HepG2 (cell line): ENCODE measurements at regions not wholly inside any gene's neighbourhood (a gene's known extent, or its start where the extent isn't known, plus 50 kb on each side); places are given as distances from the start of the nearest gene placed in this dataset.
A peak's percentile ranks its signal among the peaks of the same experiment; 100 is the strongest.

Experiments used
- ATAC-seq: fragments of 200-7000 bp; cut with Tn5 transposase; 3 replicates; pipeline ENCODE4 v1.9.1; 2020; ENCODE audit warnings: mild to moderate bottlenecking, moderate library complexity
- BruUV-seq: library from RNA; stranded (reverse); fragments of 400-500 nt; replicated peaks from 2 replicates; lab custom pipeline; 2021; lab: Mats Ljungman, UMichigan
- CTCF ChIA-PET: fragments of 300-600 bp; formaldehyde crosslinking; extraction: SDS; loops from one replicate; lab custom pipeline; 2021; ENCODE audit warnings: low total read pairs, inconsistent platforms, low intra/inter-chr PET ratio; lab: Yijun Ruan, JAX
- POLR2A ChIA-PET: fragments of 350-600 bp; sonication (Branson Sonifier 250); formaldehyde crosslinking; loops from one replicate; lab custom pipeline; 2020; ENCODE audit warnings: antibody characterized with exemption, inconsistent platforms; lab: Yijun Ruan, JAX
- DNase-seq: peaks from one replicate; pipeline ENCODE4 v3.0.0-alpha.2; 2015; ENCODE audit warnings: low spot score
- FAIRE-seq: peaks from 3 replicates; lab custom pipeline; 2011; peaks lifted over from hg19 to GRCh38; lab: Jason Lieb, UNC
- H2AFZ ChIP-seq: one replicate; pipeline ENCODE4 v1.6.1; 2011; ENCODE audit warnings: low read length, inconsistent platforms
- H3K27ac ChIP-seq: fragments of 300-600 bp; 3 replicates; pipeline ENCODE4 v1.8.0; 2011; ENCODE audit warnings: mixed run types, mild to moderate bottlenecking, mixed read lengths, low read length, inconsistent platforms; ENCODE audit not compliant: insufficient read depth; ENCODE audit errors: extremely low read length
- H3K27me3 ChIP-seq, 2 experiments: fragments of 200-600 bp in 1 of 2; 2 replicates in 1 of 2; 3 replicates in 1 of 2; pipeline versions ENCODE4 v1.6.0 to v1.8.0; 2011; ENCODE audit warnings: low read length in 2 of 2, mild to moderate bottlenecking in 2 of 2, moderate library complexity in 2 of 2, inconsistent platforms in 1 of 2; ENCODE audit not compliant: insufficient read depth in 2 of 2, control insufficient read depth in 1 of 2
- H3K36me3 ChIP-seq, 2 experiments: fragments of 200-600 bp in 1 of 2; replicated peaks in 1 of 2; 2 replicates in 1 of 2; 3 replicates in 1 of 2; pipeline versions ENCODE4 v1.5.1 to v1.8.0; 2011; ENCODE audit warnings: low read length in 2 of 2, inconsistent platforms in 1 of 2; ENCODE audit not compliant: insufficient read depth in 2 of 2, control insufficient read depth in 1 of 2
- H3K4me1 ChIP-seq: 2 replicates; pipeline ENCODE4 v1.5.1; 2012; ENCODE audit warnings: low read length, inconsistent platforms; ENCODE audit not compliant: insufficient read depth
- H3K4me2 ChIP-seq: 2 replicates; pipeline ENCODE4 v1.6.0; 2011; ENCODE audit warnings: low read depth, low read length, inconsistent platforms
- H3K4me3 ChIP-seq, 3 experiments: fragments of 200-600 bp in 1 of 3; sonication (generic), shearing (Covaris generic) in 1 of 3; replicated peaks in 1 of 3; 2 replicates each; pipeline ENCODE4 v1.5.1; 2011 to 2016; ENCODE audit warnings: low read length in 3 of 3, inconsistent platforms in 2 of 3, low read depth in 2 of 3, mild to moderate bottlenecking in 2 of 3, control low read depth in 1 of 3, mixed read lengths in 1 of 3; ENCODE audit not compliant: insufficient read depth in 1 of 3
- H3K79me2 ChIP-seq: one replicate; pipeline ENCODE4 v1.6.1; 2011; ENCODE audit warnings: low read length, inconsistent platforms; ENCODE audit not compliant: insufficient read depth
- H3K9ac ChIP-seq: 2 replicates; pipeline ENCODE4 v1.6.0; 2011; ENCODE audit warnings: mild to moderate bottlenecking, low read depth, low read length, inconsistent platforms; ENCODE audit not compliant: insufficient read depth
- H3K9me3 ChIP-seq: 2 replicates; pipeline ENCODE4 v1.5.1; 2012; ENCODE audit warnings: mild to moderate bottlenecking, low read length
- H4K20me1 ChIP-seq: 2 replicates; pipeline ENCODE4 v1.6.0; 2011; ENCODE audit warnings: inconsistent platforms, mild to moderate bottlenecking, low read length, moderate library complexity; ENCODE audit not compliant: insufficient read depth
- IRF9 ChIP-seq: sonication (generic); formaldehyde crosslinking; IDR thresholded peaks from 2 replicates; pipeline ENCODE4 v1.8.0; 2022; ENCODE audit warnings: missing genetic modification reagents, mild to moderate bottlenecking, borderline replicate concordance
- KLF12 ChIP-seq: sonication (generic); formaldehyde crosslinking; IDR thresholded peaks from 2 replicates; pipeline ENCODE4 v1.4.0; 2020; ENCODE audit warnings: missing genetic modification reagents, borderline replicate concordance
- MEIS2 ChIP-seq: sonication (generic); formaldehyde crosslinking; IDR thresholded peaks from 2 replicates; pipeline ENCODE4 v1.9.0; 2021; ENCODE audit warnings: mild to moderate bottlenecking, missing genetic modification reagents
- MXD4 ChIP-seq: IDR thresholded peaks from 2 replicates; pipeline ENCODE4 v1.6.1; 2016; ENCODE audit warnings: mild to moderate bottlenecking, missing biosample characterization, missing genetic modification reagents
- NAIF1 ChIP-seq: sonication (generic); formaldehyde crosslinking; IDR thresholded peaks from 2 replicates; pipeline ENCODE4 v1.5.0; 2020; ENCODE audit warnings: mild to moderate bottlenecking, missing genetic modification reagents, borderline replicate concordance
- SMC3 ChIP-seq: IDR thresholded peaks from 2 replicates; pipeline ENCODE4 v1.6.1; 2011; ENCODE audit warnings: low read length, improper control_type of control experiment
- SSRP1 ChIP-seq: IDR thresholded peaks from 2 replicates; pipeline ENCODE4 v1.6.1; 2016; ENCODE audit warnings: control low read depth
- TCF7 ChIP-seq: sonication (generic); IDR thresholded peaks from 2 replicates; pipeline ENCODE4 v1.6.1; 2016; ENCODE audit warnings: antibody characterized with exemption, low read depth
- ZBTB38 ChIP-seq: sonication (generic); formaldehyde crosslinking; IDR thresholded peaks from 2 replicates; pipeline ENCODE4 v1.5.1; 2020; ENCODE audit warnings: mild to moderate bottlenecking, missing genetic modification reagents
- ZNF232 ChIP-seq: sonication (generic); formaldehyde crosslinking; IDR thresholded peaks from 2 replicates; pipeline ENCODE4 v1.4.0; 2020; ENCODE audit warnings: missing genetic modification reagents, borderline replicate concordance
- ZNF687 ChIP-seq: sonication (generic); formaldehyde crosslinking; IDR thresholded peaks from 2 replicates; pipeline ENCODE4 v1.5.1; 2020; ENCODE audit warnings: mild to moderate bottlenecking, missing genetic modification reagents, moderate library complexity
- ZNF792 ChIP-seq: IDR thresholded peaks from 2 replicates; pipeline ENCODE4 v1.6.1; 2016
- WGBS: methylation state at CpG from one replicate; pipeline ENCODE4 v1.1.6; 2017; ENCODE audit warnings: low lambda C conversion rate; 5-methylcytosine and 5-hydroxymethylcytosine counted together
- in situ Hi-C: cut with HindIII; loops from 2 replicates; pipeline ENCODE4 v1.10.0; 2017; ENCODE audit warnings: low pct_unique_long_range_greater_than_20kb; ENCODE audit not compliant: extremely low pct_ligation_motif_present
- intact Hi-C: fragments of 100-400 bp; cut with micrococcal nuclease; formaldehyde crosslinking; loops from one replicate; pipeline ENCODE4 v1.10.0; 2022; ENCODE audit not compliant: unreplicated experiment
- TF ChIP-seq, protein P1 (sequence below): sonication (generic); formaldehyde crosslinking; IDR thresholded peaks from 2 replicates; pipeline ENCODE4 v1.5.1; 2020; ENCODE audit warnings: missing genetic modification reagents, mild to moderate bottlenecking, borderline replicate concordance

DNA sequence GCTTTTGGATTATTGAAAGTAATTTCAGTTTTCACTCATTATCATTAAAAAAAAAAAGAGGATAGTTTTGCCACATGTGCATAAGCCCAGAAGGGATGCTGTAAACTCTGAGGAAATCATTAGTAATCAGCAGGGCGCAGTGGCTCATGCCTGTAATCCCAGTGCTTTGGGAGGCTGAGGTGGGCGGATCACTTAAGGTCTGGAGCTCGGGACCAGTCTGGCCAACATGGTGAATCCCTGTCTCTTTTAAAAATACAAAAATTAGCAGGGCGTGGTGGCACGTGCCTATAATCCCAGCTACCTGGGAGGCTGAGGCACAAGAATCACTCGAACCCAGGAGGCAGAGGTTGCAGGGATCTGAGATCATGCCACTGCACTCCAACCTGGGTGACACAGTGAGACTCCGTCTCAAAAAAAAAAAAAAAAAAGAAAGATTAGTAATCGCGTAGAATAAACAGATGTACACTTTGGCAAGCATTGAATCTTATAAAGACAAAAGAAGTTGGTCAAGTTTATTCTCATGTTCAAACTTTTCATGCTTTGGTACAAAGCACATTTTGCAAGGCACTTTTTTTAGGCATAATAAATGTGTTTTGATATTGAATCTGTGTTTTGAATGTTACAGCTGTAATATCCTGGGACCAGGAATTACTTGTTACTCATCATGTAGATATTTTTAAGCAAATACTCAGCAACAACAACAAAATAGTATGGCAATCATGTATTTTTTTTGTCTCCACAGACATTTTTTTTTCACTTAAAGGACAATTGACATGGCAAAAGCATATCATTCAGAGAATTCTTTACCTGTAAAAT is 93.2 kb upstream of the AGTR1 start:
- Histone ChIP-seq H3K79me2 (no peaks in the 10 kb centered on the region), H4K20me1 (no peaks in the 10 kb centered on the region), H3K27ac (peak overlapping the region; percentile 100), H3K36me3 (no peaks in the 10 kb centered on the region), H3K4me3 (no peak overlapping the region)
- DNase-seq (no peak), ATAC-seq (no peak), FAIRE-seq (no peak)
- WGBS: 93% methylated on average over 9 of the region's 9 CpGs
- TF ChIP-seq MXD4 (no peak), MEIS2 (CRISPR knock-in tag) (no peak), ZBTB38 (peak; percentile 90), KLF12 (CRISPR knock-in tag) (no peak), ZNF232 (CRISPR knock-in tag) (no peak), SMC3 (no peak), SSRP1 (CRISPR knock-in tag) (no peak), ZNF687 (CRISPR knock-in tag) (peak; percentile 25; the same call in 1 of the 2 replicates), TCF7 (no peak), NAIF1 (CRISPR knock-in tag) (no peak), ZNF792 (CRISPR knock-in tag) (no peak), IRF9 (CRISPR knock-in tag) (no peak)
- TF ChIP-seq, protein P1, sequence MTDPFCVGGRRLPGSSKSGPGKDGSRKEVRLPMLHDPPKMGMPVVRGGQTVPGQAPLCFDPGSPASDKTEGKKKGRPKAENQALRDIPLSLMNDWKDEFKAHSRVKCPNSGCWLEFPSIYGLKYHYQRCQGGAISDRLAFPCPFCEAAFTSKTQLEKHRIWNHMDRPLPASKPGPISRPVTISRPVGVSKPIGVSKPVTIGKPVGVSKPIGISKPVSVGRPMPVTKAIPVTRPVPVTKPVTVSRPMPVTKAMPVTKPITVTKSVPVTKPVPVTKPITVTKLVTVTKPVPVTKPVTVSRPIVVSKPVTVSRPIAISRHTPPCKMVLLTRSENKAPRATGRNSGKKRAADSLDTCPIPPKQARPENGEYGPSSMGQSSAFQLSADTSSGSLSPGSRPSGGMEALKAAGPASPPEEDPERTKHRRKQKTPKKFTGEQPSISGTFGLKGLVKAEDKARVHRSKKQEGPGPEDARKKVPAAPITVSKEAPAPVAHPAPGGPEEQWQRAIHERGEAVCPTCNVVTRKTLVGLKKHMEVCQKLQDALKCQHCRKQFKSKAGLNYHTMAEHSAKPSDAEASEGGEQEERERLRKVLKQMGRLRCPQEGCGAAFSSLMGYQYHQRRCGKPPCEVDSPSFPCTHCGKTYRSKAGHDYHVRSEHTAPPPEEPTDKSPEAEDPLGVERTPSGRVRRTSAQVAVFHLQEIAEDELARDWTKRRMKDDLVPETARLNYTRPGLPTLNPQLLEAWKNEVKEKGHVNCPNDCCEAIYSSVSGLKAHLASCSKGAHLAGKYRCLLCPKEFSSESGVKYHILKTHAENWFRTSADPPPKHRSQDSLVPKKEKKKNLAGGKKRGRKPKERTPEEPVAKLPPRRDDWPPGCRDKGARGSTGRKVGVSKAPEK (CRISPR knock-in tag): no peak
- TF ChIP-seq, all 625 proteins: peak for 2
- CTCF ChIA-PET: no interaction called here
- H3K4me2 ChIP-seq: no peak overlapping the region
- POLR2A ChIA-PET: no interaction called here
- H2AFZ ChIP-seq: no peak overlapping the region
- peaks cover 74% of the 10 kb centered on the region for H3K4me1 ChIP-seq
- H3K9ac ChIP-seq: no peak overlapping the region
- BruUV-seq: no TSS peak
- in situ Hi-C loops (no loop called here), intact Hi-C loops (loop anchor here (5.0 to 10.0 kb wide), 2 partner anchors 150 to 347 kb away; no protein-coding TSS in a partner anchor)
- no peaks in the 10 kb centered on the region for H3K9me3 ChIP-seq
- H3K27me3 ChIP-seq: no peaks in the 10 kb centered on the region
